ENCODE measurements at regions not wholly inside any gene's neighbourhood (a gene's known extent, or its start where the extent isn't known, plus 50 kb on each side); places are given as distances from the start of the nearest gene placed in this dataset.

GRCh38 chr4:27701606-27702005, 841.0 kb downstream of the STIM2 start:
- TF ChIP-seq CTCF (conservative IDR thresholded peaks at IDR 0.05 in 1 of 2, IDR thresholded peaks at IDR 0.05 in 1 of 2; ENCODE audit: low read depth in 1 of 2, low read length in 2 of 2): no peak
- TF ChIP-seq EZH2 (IDR thresholded peaks at IDR 0.05; ENCODE audit: low read length, missing control alignments): no peak

Measured in fibroblast of lung (primary cell).